ENCODE measurements at regions not wholly inside any gene's neighbourhood (a gene's known extent, or its start where the extent isn't known, plus 50 kb on each side); places are given as distances from the start of the nearest gene placed in this dataset.

GRCh38 chr22:27552863-27553262 lies 248.7 kb downstream of the MN1 start:
- TF ChIP-seq CTCF (IDR thresholded peaks at IDR 0.05; ENCODE audit: insufficient read depth, low read depth, low read length) (no peak), EZH2 (IDR thresholded peaks at IDR 0.05; ENCODE audit: insufficient read depth, low read length) (no peak)

Measured in astrocyte (in vitro differentiated cells and primary cell).